Esophagus muscularis mucosa (tissue), 4 donors: ENCODE measurements at regions not wholly inside any gene's neighbourhood (a gene's known extent, or its start where the extent isn't known, plus 50 kb on each side); places are given as distances from the start of the nearest gene placed in this dataset.

Experiments
- DNase-seq: peaks from one replicate; pipeline ENCODE4 v3.0.0-alpha.2; 2017; ENCODE audit errors: extremely low spot score
- H3K27ac ChIP-seq, 4 donors: fragments of 200-600 bp; sonication (generic); replicated peaks in 1 of 4; 1 replicate in 3 of 4; 2 replicates in 1 of 4; pipeline ENCODE4 v1.5.1; 2016 to 2019; ENCODE audit warnings: mild to moderate bottlenecking in 1 of 4
- H3K27me3 ChIP-seq, 4 donors: fragments of 200-600 bp; sonication (generic); one replicate each; pipeline versions ENCODE4 v1.5.1 to v1.6.0; 2016 to 2019
- H3K36me3 ChIP-seq, 4 donors: fragments of 200-600 bp; sonication (generic); one replicate each; pipeline ENCODE4 v1.5.1; 2016 to 2019
- H3K4me1 ChIP-seq, 4 donors: fragments of 200-600 bp; sonication (generic); one replicate each; pipeline ENCODE4 v1.5.1; 2016 to 2019
- H3K4me3 ChIP-seq, 4 donors: fragments of 200-600 bp; sonication (generic); 1 replicate in 2 of 4; 2 replicates in 2 of 4; pipeline ENCODE4 v1.5.1; 2016 to 2019; ENCODE audit warnings: mild to moderate bottlenecking in 4 of 4, moderate library complexity in 1 of 4
- H3K9me3 ChIP-seq, 4 donors: fragments of 200-600 bp; sonication (generic); 1 replicate in 3 of 4; 2 replicates in 1 of 4; pipeline ENCODE4 v1.5.1; 2016 to 2019
- EP300 ChIP-seq: sonication (generic); formaldehyde crosslinking; IDR thresholded peaks from one replicate; pipeline ENCODE4 v1.6.1; 2017; ENCODE audit warnings: antibody characterized with exemption
- POLR2A ChIP-seq: fragments of 450-650 bp; IDR thresholded peaks from one replicate; pipeline ENCODE4 v1.6.1; 2017; ENCODE audit warnings: antibody characterized with exemption, moderate library complexity, mild to moderate bottlenecking, low read depth
- POLR2AphosphoS5 ChIP-seq, 2 donors: sonication (generic); formaldehyde crosslinking; IDR thresholded peaks; one replicate each; pipeline ENCODE4 v1.6.1; 2017; ENCODE audit warnings: antibody characterized with exemption in 2 of 2
- WGBS: methylation state at CpG from one replicate; pipeline ENCODE4 v1.1.5; 2018; 5-methylcytosine and 5-hydroxymethylcytosine counted together
- intact Hi-C: fragments of 100-400 bp; cut with DNase I; formaldehyde crosslinking; loops from one replicate; pipeline ENCODE4 v1.15.1; 2023
- TF ChIP-seq, protein P1 (sequence below), 3 experiments: fragments of 200-600 bp in 2 of 3; fragments of 450-650 bp in 1 of 3; sonication (generic) in 2 of 3; IDR thresholded peaks; one replicate each; pipeline ENCODE4 v1.5.1; 2017 to 2019; ENCODE audit warnings: antibody characterized with exemption in 3 of 3, mild to moderate bottlenecking in 2 of 3, moderate library complexity in 1 of 3

DNA sequence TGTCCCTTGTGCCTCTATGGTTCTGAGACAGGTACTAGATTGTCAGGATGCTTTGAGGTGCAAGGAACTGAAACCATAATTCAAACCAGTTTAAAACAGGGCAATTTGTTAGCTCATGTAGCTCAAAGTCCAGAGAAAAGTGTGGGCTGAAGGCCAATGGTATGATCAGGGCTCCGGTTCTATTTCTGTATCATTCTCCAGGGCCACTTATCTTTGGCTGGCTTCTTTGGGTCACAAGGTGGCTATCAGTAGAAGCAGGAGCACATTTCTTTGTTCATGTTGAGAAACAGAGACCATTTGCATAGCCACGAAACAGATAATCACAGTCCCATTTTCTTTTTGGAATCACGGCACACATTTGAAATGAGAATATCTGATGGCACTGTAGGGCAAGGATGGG lies 294.9 kb downstream of the ETNK1 start:
- Histone ChIP-seq H3K4me1 (no peaks in the 10 kb centered on the region), H3K27me3 (no peaks in the 10 kb centered on the region), H3K27ac (no peak overlapping the region), H3K4me3 (no peak overlapping the region), H3K9me3 (no peaks in the 10 kb centered on the region), H3K36me3 (no peaks in the 10 kb centered on the region)
- DNase-seq, result no peak
- intact Hi-C loops, result no loop called here
- TF ChIP-seq POLR2A (no peak), EP300 (no peak), POLR2AphosphoS5 (IDR thresholded peaks at IDR 0.05) (no peak)
- TF ChIP-seq, protein P1, sequence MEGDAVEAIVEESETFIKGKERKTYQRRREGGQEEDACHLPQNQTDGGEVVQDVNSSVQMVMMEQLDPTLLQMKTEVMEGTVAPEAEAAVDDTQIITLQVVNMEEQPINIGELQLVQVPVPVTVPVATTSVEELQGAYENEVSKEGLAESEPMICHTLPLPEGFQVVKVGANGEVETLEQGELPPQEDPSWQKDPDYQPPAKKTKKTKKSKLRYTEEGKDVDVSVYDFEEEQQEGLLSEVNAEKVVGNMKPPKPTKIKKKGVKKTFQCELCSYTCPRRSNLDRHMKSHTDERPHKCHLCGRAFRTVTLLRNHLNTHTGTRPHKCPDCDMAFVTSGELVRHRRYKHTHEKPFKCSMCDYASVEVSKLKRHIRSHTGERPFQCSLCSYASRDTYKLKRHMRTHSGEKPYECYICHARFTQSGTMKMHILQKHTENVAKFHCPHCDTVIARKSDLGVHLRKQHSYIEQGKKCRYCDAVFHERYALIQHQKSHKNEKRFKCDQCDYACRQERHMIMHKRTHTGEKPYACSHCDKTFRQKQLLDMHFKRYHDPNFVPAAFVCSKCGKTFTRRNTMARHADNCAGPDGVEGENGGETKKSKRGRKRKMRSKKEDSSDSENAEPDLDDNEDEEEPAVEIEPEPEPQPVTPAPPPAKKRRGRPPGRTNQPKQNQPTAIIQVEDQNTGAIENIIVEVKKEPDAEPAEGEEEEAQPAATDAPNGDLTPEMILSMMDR (IDR thresholded peaks at IDR 0.05), result no peak
- 92% methylated on average over 3 of the region's 3 CpGs for WGBS

DNA sequence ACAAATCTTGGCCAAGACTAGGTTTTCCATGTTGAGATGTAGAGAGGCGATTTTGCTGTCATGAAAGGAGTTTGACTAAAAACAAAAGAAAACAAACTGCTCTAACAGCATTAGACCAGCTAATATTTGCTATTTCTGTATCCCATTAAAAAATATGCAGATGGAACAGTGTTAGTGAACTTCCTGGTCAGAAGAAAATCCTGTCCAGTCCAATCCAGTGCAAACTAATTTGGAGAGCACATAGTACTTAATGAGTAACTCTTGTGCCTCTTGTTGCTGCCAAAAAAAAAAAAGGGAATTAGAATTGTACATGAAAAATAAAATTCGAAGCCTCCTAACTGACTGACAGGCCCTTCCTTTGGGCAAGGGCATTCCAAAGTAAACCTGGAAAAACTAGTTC lies 298.8 kb downstream of the ETNK1 start:
- no peak overlapping the region for H3K4me3 ChIP-seq
- H3K9me3 ChIP-seq, result no peaks in the 10 kb centered on the region
- H3K36me3 ChIP-seq, result no peaks in the 10 kb centered on the region
- TF ChIP-seq POLR2AphosphoS5 (IDR thresholded peaks at IDR 0.05), result no peak
- TF ChIP-seq, protein P1 (IDR thresholded peaks at IDR 0.05), result no peak
- no peak for TF ChIP-seq EP300
- no peak for TF ChIP-seq POLR2A
- no peaks in the 10 kb centered on the region for H3K27me3 ChIP-seq
- WGBS, result 79% methylated on average over 2 of the region's 2 CpGs
- intact Hi-C loops, result no loop called here
- H3K27ac ChIP-seq, result no peak overlapping the region
- no peak for DNase-seq
- no peaks in the 10 kb centered on the region for H3K4me1 ChIP-seq

- H3K27ac ChIP-seq, result no peak overlapping the region
- WGBS, result 92% methylated on average over 2 of the region's 2 CpGs
- H3K9me3 ChIP-seq, result no peaks in the 10 kb centered on the region
- no peaks in the 10 kb centered on the region for H3K36me3 ChIP-seq
- no peaks in the 10 kb centered on the region for H3K4me1 ChIP-seq
- no peaks in the 10 kb centered on the region for H3K27me3 ChIP-seq
- DNase-seq, result no peak
- H3K4me3 ChIP-seq, result no peak overlapping the region
- TF ChIP-seq POLR2A, result no peak
- TF ChIP-seq, protein P1 (IDR thresholded peaks at IDR 0.05), result no peak
- TF ChIP-seq EP300, result no peak
- TF ChIP-seq POLR2AphosphoS5 (IDR thresholded peaks at IDR 0.05), result no peak
- intact Hi-C loops, result no loop called here
Observed at GRCh38 chr12:22924391-22924790, 299.4 kb downstream of the ETNK1 start.

DNA sequence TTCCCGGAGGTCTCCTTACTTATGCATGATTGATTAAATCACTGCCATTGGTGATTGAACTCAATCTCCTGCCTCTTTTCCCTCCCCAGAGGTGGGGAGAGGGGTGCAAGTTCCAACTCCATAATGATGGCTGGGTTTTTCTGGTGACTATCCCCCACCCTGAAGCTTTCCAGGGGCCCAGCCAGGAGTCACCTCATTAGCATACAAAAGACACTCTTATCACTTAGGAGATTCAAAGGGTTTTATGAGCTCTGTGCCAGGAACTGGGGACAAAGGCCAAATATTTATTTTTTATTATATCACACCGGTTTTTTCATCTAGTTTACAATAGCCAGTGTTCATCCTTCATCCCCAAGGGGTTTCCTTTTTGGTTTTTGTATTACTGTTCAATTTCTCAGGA lies 300.7 kb downstream of the ETNK1 start:
- Histone ChIP-seq H3K4me1 (no peaks in the 10 kb centered on the region), H3K36me3 (no peaks in the 10 kb centered on the region), H3K27me3 (no peaks in the 10 kb centered on the region), H3K27ac (no peak overlapping the region), H3K9me3 (no peaks in the 10 kb centered on the region), H3K4me3 (no peak overlapping the region)
- DNase-seq, result no peak
- intact Hi-C loops, result no loop called here
- WGBS, result 81% methylated on average over 2 of the region's 2 CpGs
- TF ChIP-seq, protein P1 (IDR thresholded peaks at IDR 0.05), result no peak
- no peak for TF ChIP-seq POLR2AphosphoS5 (IDR thresholded peaks at IDR 0.05)
- no peak for TF ChIP-seq POLR2A
- TF ChIP-seq EP300, result no peak

DNA sequence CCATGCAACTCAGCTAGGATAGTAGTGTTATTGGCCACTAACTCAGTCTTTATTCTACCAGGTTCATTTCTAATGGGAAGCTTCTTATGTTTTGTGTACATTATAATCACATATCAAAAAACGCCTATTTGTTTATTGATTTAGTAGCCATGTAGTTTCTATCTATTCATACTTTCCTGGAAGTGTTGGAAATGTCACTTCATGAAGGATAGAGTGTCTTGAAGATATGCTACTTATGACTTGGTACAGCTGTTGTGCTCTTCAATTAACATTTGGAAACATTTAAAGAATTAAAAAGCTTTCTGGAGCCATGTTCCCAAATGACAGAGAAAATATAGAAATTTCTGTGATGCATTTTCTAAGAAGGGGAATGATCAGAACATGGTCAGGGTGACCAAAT lies 307.5 kb downstream of the ETNK1 start:
- Histone ChIP-seq H3K27me3 (no peaks in the 10 kb centered on the region), H3K9me3 (no peaks in the 10 kb centered on the region), H3K4me3 (no peak overlapping the region), H3K27ac (no peak overlapping the region), H3K36me3 (no peaks in the 10 kb centered on the region), H3K4me1 (no peaks in the 10 kb centered on the region)
- TF ChIP-seq, protein P1 (IDR thresholded peaks at IDR 0.05), result no peak
- TF ChIP-seq EP300, result no peak
- no peak for TF ChIP-seq POLR2AphosphoS5 (IDR thresholded peaks at IDR 0.05)
- TF ChIP-seq POLR2A, result no peak
- no peak for DNase-seq
- WGBS, result 39% methylated on average over 1 of the region's 1 CpG
- intact Hi-C loops, result no loop called here
